Mucosa of stomach (tissue), 1 donor: ENCODE measurements at regions not wholly inside any gene's neighbourhood (a gene's known extent, or its start where the extent isn't known, plus 50 kb on each side); places are given as distances from the start of the nearest gene placed in this dataset.

Source experiments
- H3K27me3 ChIP-seq: one replicate; pipeline ENCODE4 v1.7.0; 2013; ENCODE audit warnings: mild to moderate bottlenecking, low read length; ENCODE audit not compliant: control insufficient read depth, insufficient read depth
- H3K36me3 ChIP-seq: one replicate; pipeline ENCODE4 v1.7.0; 2013; ENCODE audit warnings: low read length; ENCODE audit not compliant: control insufficient read depth, insufficient read depth
- H3K4me1 ChIP-seq: one replicate; pipeline ENCODE4 v1.7.0; 2013; ENCODE audit warnings: mild to moderate bottlenecking, low read length; ENCODE audit not compliant: control insufficient read depth, insufficient read depth
- H3K4me3 ChIP-seq: one replicate; pipeline ENCODE4 v1.7.0; 2013; ENCODE audit warnings: low read length
- H3K9ac ChIP-seq: one replicate; pipeline ENCODE4 v1.7.0; 2013; ENCODE audit warnings: mild to moderate bottlenecking, low read length, moderate library complexity
- H3K9me3 ChIP-seq: one replicate; pipeline ENCODE4 v1.7.0; 2013; ENCODE audit warnings: mild to moderate bottlenecking, low read length, moderate library complexity; ENCODE audit not compliant: control insufficient read depth
- donor health status: Pancreatic carcinoma.

- H3K4me3 ChIP-seq, result no peak overlapping the region
- no peaks in the 10 kb centered on the region for H3K9me3 ChIP-seq
- no peaks in the 10 kb centered on the region for H3K36me3 ChIP-seq
- H3K9ac ChIP-seq, result no peak overlapping the region
- H3K27me3 ChIP-seq, result no peaks in the 10 kb centered on the region
- H3K4me1 ChIP-seq, result peaks cover 13% of the 10 kb centered on the region
These were observed 84.8 kb upstream of the POMGNT2 start for GRCh38 chr3:43190670-43191069.

DNA sequence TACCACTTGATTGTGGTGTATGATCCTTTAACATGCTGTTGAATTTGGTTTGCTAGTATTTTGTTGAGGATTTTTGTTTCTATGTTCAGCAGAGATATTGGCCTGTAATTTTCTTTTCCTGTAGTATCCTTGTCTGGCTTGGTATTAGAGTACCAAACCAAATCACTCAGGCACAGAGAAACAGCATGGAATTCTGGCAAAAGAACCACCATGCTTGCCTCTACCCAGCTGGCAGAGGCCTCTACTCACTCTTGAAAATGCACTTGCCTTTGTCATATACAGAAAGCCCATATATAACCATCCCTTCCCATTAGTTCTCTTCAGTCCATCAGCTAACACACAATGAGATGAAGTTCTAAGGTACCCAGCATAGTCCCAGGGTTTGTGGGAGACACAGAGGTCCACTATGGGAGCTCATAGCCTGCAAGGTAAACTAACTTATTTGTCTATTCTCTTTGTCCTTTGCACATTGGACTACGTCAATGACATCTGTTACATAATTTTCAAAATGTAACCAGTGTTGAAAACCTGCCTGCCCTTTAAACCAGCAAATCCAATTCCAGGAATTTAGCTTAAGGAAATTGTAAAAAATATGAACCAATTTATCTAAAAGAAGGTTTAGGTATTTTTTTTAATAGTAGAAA is 82.1 kb upstream of the POMGNT2 start:
- Histone ChIP-seq H3K27me3 (no peaks in the 10 kb centered on the region), H3K36me3 (no peaks in the 10 kb centered on the region), H3K9me3 (no peaks in the 10 kb centered on the region), H3K4me1 (peaks cover 5% of the 10 kb centered on the region), H3K9ac (no peak overlapping the region), H3K4me3 (no peak overlapping the region)

DNA sequence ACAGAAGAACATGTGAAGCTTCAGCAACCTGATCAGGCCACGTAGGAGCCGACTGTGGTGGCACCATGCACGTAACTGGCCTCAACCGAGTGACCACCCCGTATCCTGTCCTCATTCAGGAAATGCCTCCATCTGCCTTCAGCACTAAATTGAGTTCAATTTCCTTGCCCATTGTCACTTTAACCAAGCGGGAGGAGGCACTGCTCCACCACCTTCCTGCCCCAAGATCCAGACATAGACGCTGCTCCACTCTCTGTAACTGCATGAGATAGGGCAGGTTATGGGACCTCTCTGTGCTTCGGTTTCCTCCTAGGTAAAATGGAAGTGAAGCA is 80.1 kb upstream of the POMGNT2 start:
- no peak overlapping the region for H3K9ac ChIP-seq
- H3K4me3 ChIP-seq, result no peak overlapping the region
- H3K9me3 ChIP-seq, result no peaks in the 10 kb centered on the region
- H3K36me3 ChIP-seq, result no peaks in the 10 kb centered on the region
- no peaks in the 10 kb centered on the region for H3K27me3 ChIP-seq
- H3K4me1 ChIP-seq, result peaks cover 21% of the 10 kb centered on the region

DNA sequence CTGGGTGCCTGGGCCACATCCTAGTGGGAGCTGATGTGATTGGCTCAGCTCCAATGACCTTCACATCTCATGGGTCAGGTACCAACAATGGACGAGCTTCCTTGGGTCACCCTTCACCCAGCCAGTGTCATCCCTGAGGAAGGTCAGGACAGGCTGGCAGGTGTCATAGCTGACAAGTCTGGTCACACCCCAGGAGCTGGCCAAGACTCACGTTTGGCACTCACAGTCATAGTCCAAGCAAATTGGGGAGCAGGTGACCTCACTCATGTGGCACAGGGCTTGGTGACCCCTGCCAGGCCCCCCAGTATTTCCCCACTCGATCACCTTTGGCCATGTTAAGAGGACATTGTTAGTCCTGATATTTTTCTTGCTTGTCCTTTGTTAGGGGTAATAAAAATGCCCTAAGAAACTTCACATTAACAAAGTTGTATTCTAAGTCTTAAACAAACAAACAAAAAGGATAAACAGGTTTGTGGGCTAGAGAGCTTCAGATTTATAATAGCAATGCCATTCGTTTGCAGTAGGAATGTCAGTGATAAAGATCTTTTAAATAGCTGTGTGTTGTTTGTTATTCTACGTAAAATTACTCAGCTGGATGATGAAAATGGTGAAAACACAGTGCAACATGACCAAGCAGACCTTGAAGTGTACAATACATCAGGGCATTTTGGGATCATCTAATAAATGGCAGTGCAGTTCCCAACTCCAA is 79.5 kb upstream of the POMGNT2 start:
- Histone ChIP-seq H3K4me3 (no peak overlapping the region), H3K36me3 (no peaks in the 10 kb centered on the region), H3K9ac (no peak overlapping the region), H3K4me1 (peaks cover 26% of the 10 kb centered on the region), H3K9me3 (no peaks in the 10 kb centered on the region), H3K27me3 (no peaks in the 10 kb centered on the region)

DNA sequence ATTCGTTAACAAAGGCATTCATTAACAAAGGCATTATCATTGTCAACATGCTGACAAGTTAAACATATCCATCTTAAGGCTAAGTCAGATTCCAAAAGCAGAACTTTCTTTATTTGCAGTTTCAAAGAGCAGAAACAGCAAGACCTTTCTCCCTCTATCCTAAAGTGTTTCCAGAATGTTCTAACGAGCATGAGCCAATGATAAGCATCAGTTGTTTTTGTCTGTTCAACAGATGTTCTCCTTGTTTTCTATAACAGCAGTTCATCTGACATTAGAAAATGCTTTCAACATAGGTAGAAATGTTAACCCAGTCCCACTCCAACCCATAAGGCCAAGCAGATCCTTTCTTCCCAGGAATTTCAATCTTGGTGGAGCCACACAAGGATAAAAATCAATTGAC is 77.6 kb upstream of the POMGNT2 start:
- H3K4me1 ChIP-seq, result peaks cover 46% of the 10 kb centered on the region
- H3K36me3 ChIP-seq, result no peaks in the 10 kb centered on the region
- H3K4me3 ChIP-seq, result no peak overlapping the region
- H3K27me3 ChIP-seq, result no peaks in the 10 kb centered on the region
- no peak overlapping the region for H3K9ac ChIP-seq
- no peaks in the 10 kb centered on the region for H3K9me3 ChIP-seq

GRCh38 chr3:43181202-43181821 is 75.4 kb upstream of the POMGNT2 start:
- H3K9me3 ChIP-seq, result no peaks in the 10 kb centered on the region
- H3K4me1 ChIP-seq, result peaks cover 63% of the 10 kb centered on the region
- H3K27me3 ChIP-seq, result no peaks in the 10 kb centered on the region
- H3K9ac ChIP-seq, result no peak overlapping the region
- no peaks in the 10 kb centered on the region for H3K36me3 ChIP-seq
- H3K4me3 ChIP-seq, result no peak overlapping the region

- H3K36me3 ChIP-seq, result no peaks in the 10 kb centered on the region
- no peak overlapping the region for H3K9ac ChIP-seq
- H3K4me3 ChIP-seq, result no peak overlapping the region
- no peaks in the 10 kb centered on the region for H3K27me3 ChIP-seq
- H3K9me3 ChIP-seq, result no peaks in the 10 kb centered on the region
- H3K4me1 ChIP-seq, result peaks cover 63% of the 10 kb centered on the region
These were observed 74.8 kb upstream of the POMGNT2 start for GRCh38 chr3:43180694-43181093.

GRCh38 chr3:43180027-43180426 is 74.1 kb upstream of the POMGNT2 start:
- Histone ChIP-seq H3K4me1 (peaks cover 63% of the 10 kb centered on the region), H3K36me3 (no peaks in the 10 kb centered on the region), H3K27me3 (no peaks in the 10 kb centered on the region), H3K9ac (peak overlapping the region; percentile 35), H3K9me3 (no peaks in the 10 kb centered on the region), H3K4me3 (no peak overlapping the region)

DNA sequence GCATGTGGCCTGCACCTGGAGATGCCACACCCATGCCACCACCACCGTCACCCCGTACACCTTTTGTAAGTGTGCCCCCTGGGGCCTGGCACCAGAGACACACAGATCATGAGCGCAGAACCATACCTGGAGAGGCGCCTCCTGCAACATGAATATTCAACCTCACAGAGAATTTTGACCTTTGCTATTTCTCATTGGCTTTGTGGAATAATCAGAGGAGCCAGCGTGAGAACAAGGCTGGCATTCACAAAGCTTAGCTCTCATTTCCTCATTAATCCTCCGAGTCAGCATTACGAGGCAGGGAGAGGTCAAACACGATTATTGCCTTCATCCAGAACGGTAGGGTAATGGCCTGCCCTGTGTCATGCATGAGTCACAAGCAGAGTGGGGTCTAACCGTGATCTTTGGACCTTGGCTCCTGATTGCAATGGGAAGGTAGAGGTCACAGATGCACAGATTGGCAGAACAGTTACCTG is 73.0 kb upstream of the POMGNT2 start:
- H3K9me3 ChIP-seq, result peaks cover under 1% of the 10 kb centered on the region
- peaks cover 63% of the 10 kb centered on the region for H3K4me1 ChIP-seq
- no peaks in the 10 kb centered on the region for H3K27me3 ChIP-seq
- H3K4me3 ChIP-seq, result no peak overlapping the region
- no peaks in the 10 kb centered on the region for H3K36me3 ChIP-seq
- peak overlapping the region; percentile 11 for H3K9ac ChIP-seq

DNA sequence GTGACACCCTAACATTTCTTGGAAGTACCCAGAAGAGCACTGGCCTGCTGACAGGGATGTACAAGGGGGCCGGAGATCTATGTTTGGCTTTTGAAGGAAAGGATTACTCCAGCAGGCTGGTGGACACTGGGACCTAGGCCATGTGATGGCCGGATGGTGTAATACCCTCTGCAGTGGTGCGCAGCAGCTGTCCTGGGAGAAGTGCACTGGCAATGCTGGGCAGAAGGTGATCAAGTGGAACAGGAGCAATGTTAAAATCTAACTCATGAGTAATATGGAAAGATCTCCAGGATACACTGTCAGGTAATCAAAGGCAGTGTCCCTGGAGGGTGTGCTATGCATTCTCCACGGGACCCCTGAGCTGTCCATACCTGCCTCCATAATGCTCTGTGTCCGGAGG is 71.2 kb upstream of the POMGNT2 start:
- H3K27me3 ChIP-seq, result no peaks in the 10 kb centered on the region
- no peak overlapping the region for H3K9ac ChIP-seq
- peaks cover 51% of the 10 kb centered on the region for H3K4me1 ChIP-seq
- peaks cover 3% of the 10 kb centered on the region for H3K9me3 ChIP-seq
- H3K4me3 ChIP-seq, result no peak overlapping the region
- no peaks in the 10 kb centered on the region for H3K36me3 ChIP-seq

- Histone ChIP-seq H3K36me3 (no peaks in the 10 kb centered on the region), H3K9ac (no peak overlapping the region), H3K27me3 (no peaks in the 10 kb centered on the region), H3K4me3 (no peak overlapping the region), H3K4me1 (peaks cover 49% of the 10 kb centered on the region), H3K9me3 (peaks cover 3% of the 10 kb centered on the region)
These were observed 70.8 kb upstream of the POMGNT2 start for GRCh38 chr3:43176666-43177065.

GRCh38 chr3:43175541-43175940 is 69.7 kb upstream of the POMGNT2 start:
- H3K36me3 ChIP-seq, result no peaks in the 10 kb centered on the region
- peaks cover 3% of the 10 kb centered on the region for H3K9me3 ChIP-seq
- no peak overlapping the region for H3K9ac ChIP-seq
- H3K4me1 ChIP-seq, result peaks cover 39% of the 10 kb centered on the region
- no peak overlapping the region for H3K4me3 ChIP-seq
- no peaks in the 10 kb centered on the region for H3K27me3 ChIP-seq
